KMS-11 (cell line): ENCODE measurements at regions not wholly inside any gene's neighbourhood (a gene's known extent, or its start where the extent isn't known, plus 50 kb on each side); places are given as distances from the start of the nearest gene placed in this dataset.

Experiments
- H2AFZ ChIP-seq: fragments of 200-600 bp; sonication (generic); 2 replicates; pipeline ENCODE4 v1.6.1; 2016; ENCODE audit warnings: antibody characterized with exemption, mixed run types, low read depth
- H3K27ac ChIP-seq: fragments of 200-600 bp; sonication (generic); 2 replicates; pipeline ENCODE4 v1.6.1; 2016; ENCODE audit warnings: mild to moderate bottlenecking, mixed run types
- H3K27me3 ChIP-seq: fragments of 200-600 bp; sonication (generic); 2 replicates; pipeline ENCODE4 v1.6.1; 2017; ENCODE audit warnings: mild to moderate bottlenecking, low read depth, mixed run types, moderate library complexity; ENCODE audit not compliant: insufficient read depth
- H3K36me3 ChIP-seq: fragments of 200-600 bp; sonication (generic); 2 replicates; pipeline ENCODE4 v1.6.1; 2017; ENCODE audit warnings: mild to moderate bottlenecking, mixed run types; ENCODE audit not compliant: insufficient read depth
- H3K4me1 ChIP-seq: fragments of 200-600 bp; sonication (generic); 2 replicates; pipeline ENCODE4 v1.6.1; 2016; ENCODE audit warnings: mild to moderate bottlenecking, low read depth, mixed run types; ENCODE audit not compliant: poor library complexity, severe bottlenecking
- H3K4me2 ChIP-seq: fragments of 200-600 bp; sonication (generic); 2 replicates; pipeline ENCODE4 v1.7.0; 2016; ENCODE audit warnings: mild to moderate bottlenecking, mixed run types
- H3K4me3 ChIP-seq: fragments of 200-600 bp; sonication (generic); IDR thresholded peaks from 2 replicates; pipeline ENCODE4 v1.6.1; 2017; ENCODE audit warnings: low read depth, low read length, mixed read lengths; ENCODE audit not compliant: insufficient read depth
- H3K79me2 ChIP-seq: fragments of 200-600 bp; sonication (generic); 2 replicates; pipeline ENCODE4 v1.6.1; 2016; ENCODE audit warnings: low read depth, mixed run types; ENCODE audit not compliant: insufficient read depth
- H3K9ac ChIP-seq: fragments of 200-600 bp; sonication (generic); 2 replicates; pipeline ENCODE4 v1.6.1; 2016; ENCODE audit warnings: mild to moderate bottlenecking, mixed run types
- H4K20me1 ChIP-seq: fragments of 200-600 bp; sonication (generic); 2 replicates; pipeline ENCODE4 v1.6.1; 2016; ENCODE audit warnings: mild to moderate bottlenecking, mixed run types; ENCODE audit not compliant: insufficient read depth
- CTCF ChIP-seq: fragments of 200-600 bp; sonication (generic); conservative IDR thresholded peaks from 2 replicates; pipeline ENCODE4 v1.6.1; 2017; ENCODE audit warnings: low read depth, mild to moderate bottlenecking, antibody characterized with exemption, low read length, moderate library complexity, mixed read lengths

- Histone ChIP-seq H3K27ac (no peak overlapping the region), H3K9ac (no peak overlapping the region), H2AFZ (no peak overlapping the region), H3K27me3 (peaks cover 29% of the 10 kb centered on the region; the same call in 1 of the 2 replicates), H3K4me1 (no peaks in the 10 kb centered on the region), H3K79me2 (no peaks in the 10 kb centered on the region), H3K4me3 (no peak overlapping the region), H4K20me1 (no peaks in the 10 kb centered on the region), H3K4me2 (no peak overlapping the region), H3K36me3 (no peaks in the 10 kb centered on the region)
- TF ChIP-seq CTCF: no peak
Measured at GRCh38 chr1:5707566-5708345, 284.5 kb downstream of the NPHP4 start.

- TF ChIP-seq CTCF: no peak
- Histone ChIP-seq H3K4me3 (no peak overlapping the region), H3K27ac (no peak overlapping the region), H3K4me1 (no peaks in the 10 kb centered on the region), H3K27me3 (peaks cover 39% of the 10 kb centered on the region), H4K20me1 (no peaks in the 10 kb centered on the region), H3K36me3 (no peaks in the 10 kb centered on the region), H3K9ac (no peak overlapping the region), H3K79me2 (no peaks in the 10 kb centered on the region), H3K4me2 (no peak overlapping the region), H2AFZ (no peak overlapping the region)
Measured at GRCh38 chr1:5706239-5706638, 286.0 kb downstream of the NPHP4 start.

- Histone ChIP-seq H3K79me2 (no peaks in the 10 kb centered on the region), H3K4me3 (no peak overlapping the region), H3K27ac (no peak overlapping the region), H3K4me1 (no peaks in the 10 kb centered on the region), H4K20me1 (no peaks in the 10 kb centered on the region), H3K36me3 (no peaks in the 10 kb centered on the region), H3K4me2 (no peak overlapping the region), H3K9ac (no peak overlapping the region), H2AFZ (no peak overlapping the region), H3K27me3 (peaks cover 38% of the 10 kb centered on the region)
- no peak for TF ChIP-seq CTCF
Measured at GRCh38 chr1:5705751-5706150, 286.5 kb downstream of the NPHP4 start.

- Histone ChIP-seq H4K20me1 (no peaks in the 10 kb centered on the region), H3K27ac (no peak overlapping the region), H2AFZ (no peak overlapping the region), H3K9ac (no peak overlapping the region), H3K27me3 (peaks cover 40% of the 10 kb centered on the region), H3K36me3 (no peaks in the 10 kb centered on the region), H3K4me3 (no peak overlapping the region), H3K79me2 (no peaks in the 10 kb centered on the region), H3K4me1 (no peaks in the 10 kb centered on the region), H3K4me2 (no peak overlapping the region)
- TF ChIP-seq CTCF: no peak
Measured at GRCh38 chr1:5704561-5705514, 287.4 kb downstream of the NPHP4 start.
